Mucosa of stomach (tissue), 1 donor: ENCODE measurements at regions not wholly inside any gene's neighbourhood (a gene's known extent, or its start where the extent isn't known, plus 50 kb on each side); places are given as distances from the start of the nearest gene placed in this dataset.

Experiments
- H3K27me3 ChIP-seq: one replicate; pipeline ENCODE4 v1.7.0; 2013; ENCODE audit warnings: mild to moderate bottlenecking, low read length; ENCODE audit not compliant: control insufficient read depth, insufficient read depth
- H3K36me3 ChIP-seq: one replicate; pipeline ENCODE4 v1.7.0; 2013; ENCODE audit warnings: low read length; ENCODE audit not compliant: control insufficient read depth, insufficient read depth
- H3K4me1 ChIP-seq: one replicate; pipeline ENCODE4 v1.7.0; 2013; ENCODE audit warnings: mild to moderate bottlenecking, low read length; ENCODE audit not compliant: control insufficient read depth, insufficient read depth
- H3K4me3 ChIP-seq: one replicate; pipeline ENCODE4 v1.7.0; 2013; ENCODE audit warnings: low read length
- H3K9ac ChIP-seq: one replicate; pipeline ENCODE4 v1.7.0; 2013; ENCODE audit warnings: mild to moderate bottlenecking, low read length, moderate library complexity
- H3K9me3 ChIP-seq: one replicate; pipeline ENCODE4 v1.7.0; 2013; ENCODE audit warnings: mild to moderate bottlenecking, low read length, moderate library complexity; ENCODE audit not compliant: control insufficient read depth
- donor health status: Pancreatic carcinoma.

GRCh38 chr14:34344318-34344717 lies 117.7 kb downstream of the SPTSSA start:
- Histone ChIP-seq H3K9me3 (no peaks in the 10 kb centered on the region), H3K4me1 (no peaks in the 10 kb centered on the region), H3K9ac (no peak overlapping the region), H3K27me3 (no peaks in the 10 kb centered on the region), H3K4me3 (no peak overlapping the region), H3K36me3 (no peaks in the 10 kb centered on the region)

- H3K4me3 ChIP-seq: no peak overlapping the region
- no peaks in the 10 kb centered on the region for H3K9me3 ChIP-seq
- no peaks in the 10 kb centered on the region for H3K4me1 ChIP-seq
- no peaks in the 10 kb centered on the region for H3K36me3 ChIP-seq
- no peak overlapping the region for H3K9ac ChIP-seq
- no peaks in the 10 kb centered on the region for H3K27me3 ChIP-seq
Measured at GRCh38 chr14:34340025-34340625, 121.9 kb downstream of the SPTSSA start.

GRCh38 chr14:34338056-34338455 lies 124.0 kb downstream of the SPTSSA start:
- H3K4me3 ChIP-seq: no peak overlapping the region
- H3K9me3 ChIP-seq: no peaks in the 10 kb centered on the region
- H3K4me1 ChIP-seq: no peaks in the 10 kb centered on the region
- H3K9ac ChIP-seq: no peak overlapping the region
- no peaks in the 10 kb centered on the region for H3K36me3 ChIP-seq
- no peaks in the 10 kb centered on the region for H3K27me3 ChIP-seq

GRCh38 chr14:34336501-34336900 lies 125.5 kb downstream of the SPTSSA start:
- H3K9me3 ChIP-seq: no peaks in the 10 kb centered on the region
- H3K9ac ChIP-seq: no peak overlapping the region
- no peaks in the 10 kb centered on the region for H3K27me3 ChIP-seq
- H3K4me1 ChIP-seq: peaks cover 9% of the 10 kb centered on the region
- no peak overlapping the region for H3K4me3 ChIP-seq
- no peaks in the 10 kb centered on the region for H3K36me3 ChIP-seq

GRCh38 chr14:34335968-34336367 lies 126.1 kb downstream of the SPTSSA start:
- peaks cover 10% of the 10 kb centered on the region for H3K4me1 ChIP-seq
- H3K36me3 ChIP-seq: no peaks in the 10 kb centered on the region
- H3K27me3 ChIP-seq: no peaks in the 10 kb centered on the region
- no peak overlapping the region for H3K9ac ChIP-seq
- H3K4me3 ChIP-seq: no peak overlapping the region
- H3K9me3 ChIP-seq: no peaks in the 10 kb centered on the region

- no peak overlapping the region for H3K4me3 ChIP-seq
- no peaks in the 10 kb centered on the region for H3K36me3 ChIP-seq
- peaks cover 10% of the 10 kb centered on the region for H3K4me1 ChIP-seq
- H3K9me3 ChIP-seq: no peaks in the 10 kb centered on the region
- no peaks in the 10 kb centered on the region for H3K27me3 ChIP-seq
- H3K9ac ChIP-seq: no peak overlapping the region
Measured at GRCh38 chr14:34334329-34334728, 127.7 kb downstream of the SPTSSA start.

- no peak overlapping the region for H3K4me3 ChIP-seq
- H3K9ac ChIP-seq: no peak overlapping the region
- peaks cover 10% of the 10 kb centered on the region for H3K4me1 ChIP-seq
- no peaks in the 10 kb centered on the region for H3K36me3 ChIP-seq
- H3K9me3 ChIP-seq: no peaks in the 10 kb centered on the region
- no peaks in the 10 kb centered on the region for H3K27me3 ChIP-seq
Measured at GRCh38 chr14:34331728-34332623, 130.1 kb downstream of the SPTSSA start.

- Histone ChIP-seq H3K4me1 (peaks cover 10% of the 10 kb centered on the region), H3K27me3 (no peaks in the 10 kb centered on the region), H3K4me3 (no peak overlapping the region), H3K36me3 (no peaks in the 10 kb centered on the region), H3K9me3 (no peaks in the 10 kb centered on the region), H3K9ac (no peak overlapping the region)
Measured at GRCh38 chr14:34330846-34331245, 131.2 kb downstream of the SPTSSA start.

GRCh38 chr14:34329301-34329700 lies 132.7 kb downstream of the SPTSSA start:
- no peak overlapping the region for H3K4me3 ChIP-seq
- H3K27me3 ChIP-seq: no peaks in the 10 kb centered on the region
- H3K9ac ChIP-seq: no peak overlapping the region
- H3K4me1 ChIP-seq: peaks cover 15% of the 10 kb centered on the region
- no peaks in the 10 kb centered on the region for H3K36me3 ChIP-seq
- no peaks in the 10 kb centered on the region for H3K9me3 ChIP-seq

GRCh38 chr14:34328178-34328577 lies 133.9 kb downstream of the SPTSSA start:
- H3K4me1 ChIP-seq: peaks cover 16% of the 10 kb centered on the region
- H3K36me3 ChIP-seq: no peaks in the 10 kb centered on the region
- H3K9me3 ChIP-seq: no peaks in the 10 kb centered on the region
- no peaks in the 10 kb centered on the region for H3K27me3 ChIP-seq
- H3K4me3 ChIP-seq: no peak overlapping the region
- H3K9ac ChIP-seq: no peak overlapping the region

GRCh38 chr14:34325493-34325892 lies 136.5 kb downstream of the SPTSSA start:
- no peak overlapping the region for H3K9ac ChIP-seq
- no peaks in the 10 kb centered on the region for H3K27me3 ChIP-seq
- H3K9me3 ChIP-seq: no peaks in the 10 kb centered on the region
- peaks cover 7% of the 10 kb centered on the region for H3K4me1 ChIP-seq
- no peak overlapping the region for H3K4me3 ChIP-seq
- no peaks in the 10 kb centered on the region for H3K36me3 ChIP-seq

- no peaks in the 10 kb centered on the region for H3K36me3 ChIP-seq
- no peaks in the 10 kb centered on the region for H3K27me3 ChIP-seq
- H3K4me1 ChIP-seq: peaks cover 7% of the 10 kb centered on the region
- no peak overlapping the region for H3K4me3 ChIP-seq
- H3K9ac ChIP-seq: no peak overlapping the region
- no peaks in the 10 kb centered on the region for H3K9me3 ChIP-seq
Measured at GRCh38 chr14:34324363-34324795, 137.7 kb downstream of the SPTSSA start.
